Mesendoderm (in vitro differentiated cells): ENCODE measurements at regions not wholly inside any gene's neighbourhood (a gene's known extent, or its start where the extent isn't known, plus 50 kb on each side); places are given as distances from the start of the nearest gene placed in this dataset.

Experiments
- DNase-seq: peaks from one replicate; pipeline ENCODE4 v3.0.0; 2013
- H2AK5ac ChIP-seq: 2 replicates; pipeline ENCODE4 v1.6.1; 2013; ENCODE audit warnings: low read length, inconsistent platforms
- H2BK120ac ChIP-seq: 2 replicates; pipeline ENCODE4 v1.6.1; 2013; ENCODE audit warnings: low read depth, mild to moderate bottlenecking, low read length, moderate library complexity, mixed read lengths
- H2BK15ac ChIP-seq: replicated peaks from 2 replicates; pipeline ENCODE4 v1.6.1; 2013; ENCODE audit warnings: low read depth, mild to moderate bottlenecking, moderate library complexity
- H2BK5ac ChIP-seq: 2 replicates; pipeline ENCODE4 v1.6.1; 2013; ENCODE audit warnings: low read length, inconsistent platforms
- H3K18ac ChIP-seq: 2 replicates; pipeline ENCODE4 v1.6.1; 2013; ENCODE audit warnings: mild to moderate bottlenecking, low read length, mixed read lengths
- H3K23ac ChIP-seq: one replicate; pipeline ENCODE4 v1.6.1; 2013; ENCODE audit warnings: low read length
- H3K27ac ChIP-seq: 2 replicates; pipeline ENCODE4 v1.5.1; 2013; ENCODE audit warnings: low read depth, mild to moderate bottlenecking, inconsistent platforms, low read length, moderate library complexity
- H3K27me3 ChIP-seq: 2 replicates; pipeline ENCODE4 v1.6.1; 2013; ENCODE audit warnings: low read length, control low read depth, mild to moderate bottlenecking, inconsistent platforms; ENCODE audit not compliant: insufficient read depth, poor library complexity
- H3K36me3 ChIP-seq: 2 replicates; pipeline ENCODE4 v1.6.1; 2013; ENCODE audit warnings: low read length, inconsistent platforms; ENCODE audit not compliant: control insufficient read depth, insufficient read depth
- H3K4ac ChIP-seq: one replicate; pipeline ENCODE4 v1.6.1; 2013; ENCODE audit warnings: low read depth, mild to moderate bottlenecking, low read length, moderate library complexity
- H3K4me1 ChIP-seq: 2 replicates; pipeline ENCODE4 v1.6.1; 2013; ENCODE audit warnings: low read depth, low read length, inconsistent platforms; ENCODE audit not compliant: control insufficient read depth
- H3K4me2 ChIP-seq: 2 replicates; pipeline ENCODE4 v1.6.1; 2013; ENCODE audit warnings: low read length
- H3K4me3 ChIP-seq: 2 replicates; pipeline ENCODE4 v1.5.1; 2013; ENCODE audit warnings: mild to moderate bottlenecking, low read length
- H3K56ac ChIP-seq: one replicate; pipeline ENCODE4 v1.6.1; 2013; ENCODE audit warnings: low read length
- H3K79me1 ChIP-seq: 2 replicates; pipeline ENCODE4 v1.6.1; 2013; ENCODE audit warnings: low read length, inconsistent platforms
- H3K79me2 ChIP-seq: 2 replicates; pipeline ENCODE4 v1.6.1; 2013; ENCODE audit warnings: mild to moderate bottlenecking, low read length; ENCODE audit not compliant: control insufficient read depth, insufficient read depth
- H3K9ac ChIP-seq: 2 replicates; pipeline ENCODE4 v1.6.1; 2013; ENCODE audit warnings: low read length, inconsistent platforms
- H4K5ac ChIP-seq: one replicate; pipeline ENCODE4 v1.6.1; 2013; ENCODE audit warnings: low read length
- H4K8ac ChIP-seq: one replicate; pipeline ENCODE4 v1.6.1; 2013; ENCODE audit warnings: low read depth, mild to moderate bottlenecking, control low read depth, low read length, moderate library complexity
- WGBS: extraction: QIAGEN DNeasy Blood & Tissue Kit; methylation state at CpG from one replicate; pipeline ENCODE4 v1.1.7; 2013; ENCODE audit warnings: low lambda C conversion rate, missing lambda C conversion rate; ENCODE audit not compliant: insufficient coverage; ENCODE audit errors: extremely low coverage; 5-methylcytosine and 5-hydroxymethylcytosine counted together

GRCh38 chr18:77329651-77330050 is 80.0 kb downstream of the GALR1 start:
- H2BK5ac ChIP-seq, result no peak overlapping the region
- no CpG with 5 or more reads among the region's 3 CpGs for WGBS

GRCh38 chr18:77334876-77335275 is 85.2 kb downstream of the GALR1 start:
- Histone ChIP-seq H3K56ac (no peak overlapping the region), H2BK5ac (no peak overlapping the region), H3K27me3 (no peaks in the 10 kb centered on the region), H3K79me1 (no peaks in the 10 kb centered on the region), H3K4me3 (no peak overlapping the region), H2BK120ac (no peak overlapping the region), H3K27ac (no peak overlapping the region), H3K23ac (no peak overlapping the region), H3K18ac (no peak overlapping the region), H3K79me2 (no peaks in the 10 kb centered on the region), H3K9ac (no peak overlapping the region), H3K4ac (no peak overlapping the region), H2AK5ac (no peak overlapping the region), H3K4me1 (no peaks in the 10 kb centered on the region), H2BK15ac (no peak overlapping the region), H3K36me3 (no peaks in the 10 kb centered on the region), H4K5ac (no peak overlapping the region), H4K8ac (no peak overlapping the region), H3K4me2 (no peak overlapping the region)
- no CpG with 5 or more reads among the region's 7 CpGs for WGBS
- DNase-seq, result no peak

More at GRCh38 chr18:77329651-77330050, 80.0 kb downstream of the GALR1 start:
- H3K27ac ChIP-seq, result no peak overlapping the region
- H3K79me2 ChIP-seq, result no peaks in the 10 kb centered on the region
- H3K4me1 ChIP-seq, result no peaks in the 10 kb centered on the region
- no peak overlapping the region for H4K5ac ChIP-seq
- H3K18ac ChIP-seq, result no peak overlapping the region
- no peak overlapping the region for H3K23ac ChIP-seq
- H3K79me1 ChIP-seq, result no peaks in the 10 kb centered on the region
- no peak overlapping the region for H4K8ac ChIP-seq
- H3K4me2 ChIP-seq, result no peak overlapping the region
- H3K4me3 ChIP-seq, result no peak overlapping the region
- H3K4ac ChIP-seq, result no peak overlapping the region
- no peak overlapping the region for H3K9ac ChIP-seq
- DNase-seq, result no peak
- H2AK5ac ChIP-seq, result no peak overlapping the region
- H3K56ac ChIP-seq, result no peak overlapping the region
- no peaks in the 10 kb centered on the region for H3K27me3 ChIP-seq
- no peak overlapping the region for H2BK120ac ChIP-seq
- no peaks in the 10 kb centered on the region for H3K36me3 ChIP-seq
- no peak overlapping the region for H2BK15ac ChIP-seq

- H3K23ac ChIP-seq, result no peak overlapping the region
- no peak overlapping the region for H2BK5ac ChIP-seq
- no peaks in the 10 kb centered on the region for H3K36me3 ChIP-seq
- no peak overlapping the region for H4K8ac ChIP-seq
- no peak overlapping the region for H2BK120ac ChIP-seq
- no peak overlapping the region for H3K4me3 ChIP-seq
- DNase-seq, result no peak
- no peak overlapping the region for H3K27ac ChIP-seq
- H2AK5ac ChIP-seq, result no peak overlapping the region
- H3K79me1 ChIP-seq, result no peaks in the 10 kb centered on the region
- no CpG with 5 or more reads among the region's 7 CpGs for WGBS
- no peaks in the 10 kb centered on the region for H3K4me1 ChIP-seq
- no peak overlapping the region for H3K9ac ChIP-seq
- H2BK15ac ChIP-seq, result no peak overlapping the region
- no peak overlapping the region for H3K4me2 ChIP-seq
- no peak overlapping the region for H3K18ac ChIP-seq
- no peaks in the 10 kb centered on the region for H3K27me3 ChIP-seq
- no peak overlapping the region for H4K5ac ChIP-seq
- H3K4ac ChIP-seq, result no peak overlapping the region
- no peak overlapping the region for H3K56ac ChIP-seq
- H3K79me2 ChIP-seq, result no peaks in the 10 kb centered on the region
Observed at GRCh38 chr18:77337604-77338003, 88.0 kb downstream of the GALR1 start.

GRCh38 chr18:77339093-77339492 is 89.4 kb downstream of the GALR1 start:
- H2AK5ac ChIP-seq, result no peak overlapping the region
- no peak overlapping the region for H3K4me2 ChIP-seq
- no peak overlapping the region for H2BK5ac ChIP-seq
- no peak overlapping the region for H4K8ac ChIP-seq
- H3K27ac ChIP-seq, result no peak overlapping the region
- no peaks in the 10 kb centered on the region for H3K36me3 ChIP-seq
- no peak for DNase-seq
- H3K79me1 ChIP-seq, result no peaks in the 10 kb centered on the region
- H3K56ac ChIP-seq, result no peak overlapping the region
- H3K9ac ChIP-seq, result no peak overlapping the region
- H3K23ac ChIP-seq, result no peak overlapping the region
- no peaks in the 10 kb centered on the region for H3K4me1 ChIP-seq
- H3K27me3 ChIP-seq, result no peaks in the 10 kb centered on the region
- no peak overlapping the region for H3K18ac ChIP-seq
- no peak overlapping the region for H3K4me3 ChIP-seq
- H3K4ac ChIP-seq, result no peak overlapping the region
- no peak overlapping the region for H2BK120ac ChIP-seq
- H4K5ac ChIP-seq, result no peak overlapping the region
- H2BK15ac ChIP-seq, result no peak overlapping the region
- H3K79me2 ChIP-seq, result no peaks in the 10 kb centered on the region
- WGBS, result no CpG with 5 or more reads among the region's 6 CpGs

GRCh38 chr18:77339623-77340022 is 90.0 kb downstream of the GALR1 start:
- no peak overlapping the region for H3K18ac ChIP-seq

GRCh38 chr18:77340815-77341214 is 91.2 kb downstream of the GALR1 start:
- Histone ChIP-seq H3K4ac (no peak overlapping the region), H2BK15ac (no peak overlapping the region), H3K79me1 (no peaks in the 10 kb centered on the region), H3K27ac (no peak overlapping the region), H3K56ac (no peak overlapping the region), H3K18ac (no peak overlapping the region), H4K8ac (no peak overlapping the region), H3K79me2 (no peaks in the 10 kb centered on the region), H3K4me1 (no peaks in the 10 kb centered on the region), H3K36me3 (no peaks in the 10 kb centered on the region), H2BK5ac (no peak overlapping the region), H3K9ac (no peak overlapping the region), H3K4me2 (no peak overlapping the region), H3K4me3 (no peak overlapping the region), H3K23ac (no peak overlapping the region), H2BK120ac (no peak overlapping the region), H3K27me3 (no peaks in the 10 kb centered on the region), H4K5ac (no peak overlapping the region), H2AK5ac (no peak overlapping the region)
- no CpG with 5 or more reads among the region's 7 CpGs for WGBS
- DNase-seq, result no peak

More at GRCh38 chr18:77339623-77340022, 90.0 kb downstream of the GALR1 start:
- H2AK5ac ChIP-seq, result no peak overlapping the region
- no peak overlapping the region for H4K8ac ChIP-seq
- H3K4me1 ChIP-seq, result no peaks in the 10 kb centered on the region
- H3K27ac ChIP-seq, result no peak overlapping the region
- H2BK120ac ChIP-seq, result no peak overlapping the region
- no peak overlapping the region for H4K5ac ChIP-seq
- no peaks in the 10 kb centered on the region for H3K36me3 ChIP-seq
- H3K4ac ChIP-seq, result no peak overlapping the region
- H3K4me3 ChIP-seq, result no peak overlapping the region
- no peaks in the 10 kb centered on the region for H3K79me1 ChIP-seq
- H2BK5ac ChIP-seq, result no peak overlapping the region
- H3K9ac ChIP-seq, result no peak overlapping the region
- H3K56ac ChIP-seq, result no peak overlapping the region
- no CpG with 5 or more reads among the region's 7 CpGs for WGBS
- no peak for DNase-seq
- no peak overlapping the region for H3K23ac ChIP-seq
- H3K4me2 ChIP-seq, result no peak overlapping the region
- H2BK15ac ChIP-seq, result no peak overlapping the region
- no peaks in the 10 kb centered on the region for H3K27me3 ChIP-seq
- H3K79me2 ChIP-seq, result no peaks in the 10 kb centered on the region
